ENCODE measurements at regions not wholly inside any gene's neighbourhood (a gene's known extent, or its start where the extent isn't known, plus 50 kb on each side); places are given as distances from the start of the nearest gene placed in this dataset.

DNA sequence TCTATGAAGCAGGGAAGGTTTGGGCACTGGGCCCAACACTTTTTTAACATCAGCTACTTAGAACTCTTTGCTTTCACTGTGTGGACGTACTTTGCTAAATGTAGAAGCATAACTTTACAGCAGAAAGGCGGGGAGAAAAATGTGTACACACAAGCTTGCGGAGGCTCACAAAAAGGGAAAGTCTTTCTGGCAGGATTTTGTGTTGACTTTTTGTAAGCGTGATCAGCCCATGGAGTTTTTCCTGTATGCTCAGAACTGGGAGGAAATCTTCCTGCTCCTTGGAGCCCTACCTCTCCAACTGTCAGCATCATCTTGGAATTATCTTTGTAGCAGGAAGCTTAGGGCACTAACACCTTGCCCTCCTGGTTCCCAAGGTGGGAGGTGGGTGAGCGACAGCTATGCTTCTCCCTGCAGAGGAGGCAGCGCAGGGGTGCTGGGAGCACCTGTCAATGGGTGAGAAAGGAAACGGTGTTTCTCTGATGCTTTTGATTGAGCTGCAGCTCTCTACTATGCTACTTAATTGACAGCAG lies 321.9 kb downstream of the GADD45G start:
- no peaks in the 10 kb centered on the region for H3K9me3 ChIP-seq
- no TSS peak for BruUV-seq (replicated peaks)
- CTCF ChIA-PET, result interaction anchor here (1.6 kb wide), 1 partner anchor 324 kb away, joined by 5 read pairs; no protein-coding TSS in a partner anchor
- no peaks in the 10 kb centered on the region for H3K36me3 ChIP-seq (ENCODE audit: control insufficient read depth, insufficient read depth, low read length)
- no peaks in the 10 kb centered on the region for H3K27me3 Mint-ChIP-seq (ENCODE audit: insufficient read depth, unreplicated experiment)
- peaks cover 13% of the 10 kb centered on the region for H3K36me3 Mint-ChIP-seq (ENCODE audit: insufficient read depth, unreplicated experiment)
- no peaks in the 10 kb centered on the region for H3K27me3 ChIP-seq (replicated peaks; ENCODE audit: control insufficient read depth, insufficient read depth, low read length)
- no peak for DNase-seq
- intact Hi-C loops (cut with micrococcal nuclease; ENCODE audit: unreplicated experiment), result loop anchor here (10.0 kb wide), 1 partner anchor 68 kb away; no protein-coding TSS in a partner anchor
- no peak overlapping the region for H3K4me3 ChIP-seq (ENCODE audit: low read depth, low read length)
- TF ChIP-seq, protein P1, sequence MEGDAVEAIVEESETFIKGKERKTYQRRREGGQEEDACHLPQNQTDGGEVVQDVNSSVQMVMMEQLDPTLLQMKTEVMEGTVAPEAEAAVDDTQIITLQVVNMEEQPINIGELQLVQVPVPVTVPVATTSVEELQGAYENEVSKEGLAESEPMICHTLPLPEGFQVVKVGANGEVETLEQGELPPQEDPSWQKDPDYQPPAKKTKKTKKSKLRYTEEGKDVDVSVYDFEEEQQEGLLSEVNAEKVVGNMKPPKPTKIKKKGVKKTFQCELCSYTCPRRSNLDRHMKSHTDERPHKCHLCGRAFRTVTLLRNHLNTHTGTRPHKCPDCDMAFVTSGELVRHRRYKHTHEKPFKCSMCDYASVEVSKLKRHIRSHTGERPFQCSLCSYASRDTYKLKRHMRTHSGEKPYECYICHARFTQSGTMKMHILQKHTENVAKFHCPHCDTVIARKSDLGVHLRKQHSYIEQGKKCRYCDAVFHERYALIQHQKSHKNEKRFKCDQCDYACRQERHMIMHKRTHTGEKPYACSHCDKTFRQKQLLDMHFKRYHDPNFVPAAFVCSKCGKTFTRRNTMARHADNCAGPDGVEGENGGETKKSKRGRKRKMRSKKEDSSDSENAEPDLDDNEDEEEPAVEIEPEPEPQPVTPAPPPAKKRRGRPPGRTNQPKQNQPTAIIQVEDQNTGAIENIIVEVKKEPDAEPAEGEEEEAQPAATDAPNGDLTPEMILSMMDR (IDR thresholded peaks at IDR 0.05; ENCODE audit: insufficient read depth in 1 of 2, low read depth in 1 of 2, low read length in 1 of 2, severe bottlenecking in 1 of 2, unreplicated experiment in 1 of 2), result no peak
- no peak overlapping the region for H3K4me3 Mint-ChIP-seq (ENCODE audit: unreplicated experiment)
- POLR2A ChIA-PET, result no interaction called here
- peaks cover 29% of the 10 kb centered on the region for H3K4me1 ChIP-seq
- H3K4me1 Mint-ChIP-seq (ENCODE audit: low read depth, unreplicated experiment), result peaks cover 41% of the 10 kb centered on the region
- H3K9me3 Mint-ChIP-seq (ENCODE audit: unreplicated experiment), result no peaks in the 10 kb centered on the region
- no peak overlapping the region for H3K27ac Mint-ChIP-seq (ENCODE audit: unreplicated experiment)

- H3K4me3 ChIP-seq (ENCODE audit: low read depth, low read length), result no peak overlapping the region
- H3K36me3 ChIP-seq (ENCODE audit: control insufficient read depth, insufficient read depth, low read length), result no peaks in the 10 kb centered on the region
- no peak for DNase-seq
- no peaks in the 10 kb centered on the region for H3K9me3 Mint-ChIP-seq (ENCODE audit: unreplicated experiment)
- peaks cover 31% of the 10 kb centered on the region for H3K4me1 Mint-ChIP-seq (ENCODE audit: low read depth, unreplicated experiment)
- intact Hi-C loops (cut with micrococcal nuclease; ENCODE audit: unreplicated experiment), result loop anchor here (10.0 kb wide), 1 partner anchor 67 kb away; no protein-coding TSS in a partner anchor
- H3K36me3 Mint-ChIP-seq (ENCODE audit: insufficient read depth, unreplicated experiment), result peaks cover 12% of the 10 kb centered on the region
- TF ChIP-seq, protein P1 (IDR thresholded peaks at IDR 0.05; ENCODE audit: insufficient read depth in 1 of 2, low read depth in 1 of 2, low read length in 1 of 2, severe bottlenecking in 1 of 2, unreplicated experiment in 1 of 2), result no peak
- H3K9me3 ChIP-seq, result no peaks in the 10 kb centered on the region
- no peaks in the 10 kb centered on the region for H3K27me3 Mint-ChIP-seq (ENCODE audit: insufficient read depth, unreplicated experiment)
- no peak overlapping the region for H3K4me3 Mint-ChIP-seq (ENCODE audit: unreplicated experiment)
- H3K27me3 ChIP-seq (replicated peaks; ENCODE audit: control insufficient read depth, insufficient read depth, low read length), result no peaks in the 10 kb centered on the region
- H3K4me1 ChIP-seq, result peaks cover 16% of the 10 kb centered on the region
- POLR2A ChIA-PET, result no interaction called here
- CTCF ChIA-PET, result no interaction called here
- BruUV-seq (replicated peaks), result no TSS peak
- H3K27ac Mint-ChIP-seq (ENCODE audit: unreplicated experiment), result no peak overlapping the region
Measured at GRCh38 chr9:89928106-89928505, 323.3 kb downstream of the GADD45G start.

GRCh38 chr9:89928521-89929275 lies 323.9 kb downstream of the GADD45G start:
- Mint-ChIP-seq H3K9me3 (ENCODE audit: unreplicated experiment) (no peaks in the 10 kb centered on the region), H3K36me3 (ENCODE audit: insufficient read depth, unreplicated experiment) (peaks cover 8% of the 10 kb centered on the region), H3K4me1 (ENCODE audit: low read depth, unreplicated experiment) (peaks cover 25% of the 10 kb centered on the region), H3K27me3 (ENCODE audit: insufficient read depth, unreplicated experiment) (no peaks in the 10 kb centered on the region), H3K27ac (ENCODE audit: unreplicated experiment) (no peak overlapping the region), H3K4me3 (ENCODE audit: unreplicated experiment) (no peak overlapping the region)
- H3K4me3 ChIP-seq (ENCODE audit: low read depth, low read length), result no peak overlapping the region
- DNase-seq, result no peak
- intact Hi-C loops (cut with micrococcal nuclease; ENCODE audit: unreplicated experiment), result loop anchor here (10.0 kb wide), 1 partner anchor 66 kb away; no protein-coding TSS in a partner anchor
- H3K27me3 ChIP-seq (replicated peaks; ENCODE audit: control insufficient read depth, insufficient read depth, low read length), result no peaks in the 10 kb centered on the region
- ChIA-PET CTCF (interaction anchor here (1.0 kb wide), 1 partner anchor 336 kb away, joined by 6 read pairs; no protein-coding TSS in a partner anchor), POLR2A (no interaction called here)
- TF ChIP-seq, protein P1 (IDR thresholded peaks at IDR 0.05; ENCODE audit: insufficient read depth in 1 of 2, low read depth in 1 of 2, low read length in 1 of 2, severe bottlenecking in 1 of 2, unreplicated experiment in 1 of 2), result no peak
- no peaks in the 10 kb centered on the region for H3K36me3 ChIP-seq (ENCODE audit: control insufficient read depth, insufficient read depth, low read length)
- BruUV-seq (replicated peaks), result no TSS peak
- H3K4me1 ChIP-seq, result peaks cover 10% of the 10 kb centered on the region
- no peaks in the 10 kb centered on the region for H3K9me3 ChIP-seq

All from Caco-2 (cell line).